Stimulated activated naive CD8-positive, alpha-beta T cell treated with anti-CD3 and anti-CD28 coated beads, Interleukin-15, Interleukin-2, amounts not matched to agents 100 ng/mL and 50 ng/mL, for 24 hours (primary cell): ENCODE measurements at regions not wholly inside any gene's neighbourhood (a gene's known extent, or its start where the extent isn't known, plus 50 kb on each side); places are given as distances from the start of the nearest gene placed in this dataset.

ENCODE experiments used
- H3K27ac Mint-ChIP-seq: one replicate; pipeline ENCODE4 v1.8.0; 2021; ENCODE audit warnings: mild to moderate bottlenecking, mixed read lengths
- H3K27me3 Mint-ChIP-seq: one replicate; pipeline ENCODE4 v1.8.0; 2021; ENCODE audit warnings: mixed read lengths
- H3K36me3 Mint-ChIP-seq: one replicate; pipeline ENCODE4 v1.8.0; 2021; ENCODE audit warnings: low read depth, mixed read lengths
- H3K4me1 Mint-ChIP-seq: one replicate; pipeline ENCODE4 v1.8.0; 2021; ENCODE audit warnings: low read depth, mixed read lengths
- H3K4me3 Mint-ChIP-seq: one replicate; pipeline ENCODE4 v1.8.0; 2021; ENCODE audit warnings: mild to moderate bottlenecking, mixed read lengths
- H3K9me3 Mint-ChIP-seq: one replicate; pipeline ENCODE4 v1.8.0; 2021; ENCODE audit warnings: mixed read lengths

GRCh38 chr4:30825008-30825770 lies 105.0 kb downstream of the PCDH7 start:
- Mint-ChIP-seq H3K4me3 (no peak overlapping the region), H3K36me3 (no peaks in the 10 kb centered on the region), H3K27me3 (no peaks in the 10 kb centered on the region), H3K9me3 (peaks cover 6% of the 10 kb centered on the region), H3K4me1 (no peaks in the 10 kb centered on the region), H3K27ac (no peak overlapping the region)

- Mint-ChIP-seq H3K4me1 (no peaks in the 10 kb centered on the region), H3K27me3 (no peaks in the 10 kb centered on the region), H3K9me3 (peaks cover 10% of the 10 kb centered on the region), H3K27ac (no peak overlapping the region), H3K4me3 (no peak overlapping the region), H3K36me3 (no peaks in the 10 kb centered on the region)
Measured at GRCh38 chr4:30828264-30828926, 108.2 kb downstream of the PCDH7 start.

GRCh38 chr4:30832639-30833038 lies 112.5 kb downstream of the PCDH7 start:
- no peaks in the 10 kb centered on the region for H3K4me1 Mint-ChIP-seq
- H3K4me3 Mint-ChIP-seq = no peak overlapping the region
- no peak overlapping the region for H3K27ac Mint-ChIP-seq
- peaks cover 7% of the 10 kb centered on the region for H3K9me3 Mint-ChIP-seq
- H3K36me3 Mint-ChIP-seq = no peaks in the 10 kb centered on the region
- no peaks in the 10 kb centered on the region for H3K27me3 Mint-ChIP-seq

- Mint-ChIP-seq H3K27ac (no peak overlapping the region), H3K36me3 (no peaks in the 10 kb centered on the region), H3K4me3 (no peak overlapping the region), H3K27me3 (no peaks in the 10 kb centered on the region), H3K4me1 (no peaks in the 10 kb centered on the region), H3K9me3 (peaks cover 7% of the 10 kb centered on the region)
Measured at GRCh38 chr4:30833206-30833605, 113.0 kb downstream of the PCDH7 start.

- no peak overlapping the region for H3K4me3 Mint-ChIP-seq
- H3K36me3 Mint-ChIP-seq = no peaks in the 10 kb centered on the region
- H3K4me1 Mint-ChIP-seq = no peaks in the 10 kb centered on the region
- no peaks in the 10 kb centered on the region for H3K27me3 Mint-ChIP-seq
- H3K9me3 Mint-ChIP-seq = peaks cover 7% of the 10 kb centered on the region
- no peak overlapping the region for H3K27ac Mint-ChIP-seq
Measured at GRCh38 chr4:30835044-30835443, 114.9 kb downstream of the PCDH7 start.

- H3K27me3 Mint-ChIP-seq = no peaks in the 10 kb centered on the region
- H3K36me3 Mint-ChIP-seq = no peaks in the 10 kb centered on the region
- no peak overlapping the region for H3K4me3 Mint-ChIP-seq
- H3K4me1 Mint-ChIP-seq = no peaks in the 10 kb centered on the region
- no peaks in the 10 kb centered on the region for H3K9me3 Mint-ChIP-seq
- no peak overlapping the region for H3K27ac Mint-ChIP-seq
Measured at GRCh38 chr4:30836231-30836630, 116.1 kb downstream of the PCDH7 start.

GRCh38 chr4:30837131-30837539 lies 117.0 kb downstream of the PCDH7 start:
- H3K27ac Mint-ChIP-seq = no peak overlapping the region
- H3K36me3 Mint-ChIP-seq = no peaks in the 10 kb centered on the region
- no peaks in the 10 kb centered on the region for H3K4me1 Mint-ChIP-seq
- no peaks in the 10 kb centered on the region for H3K27me3 Mint-ChIP-seq
- no peak overlapping the region for H3K4me3 Mint-ChIP-seq
- H3K9me3 Mint-ChIP-seq = no peaks in the 10 kb centered on the region

GRCh38 chr4:30837861-30838260 lies 117.7 kb downstream of the PCDH7 start:
- H3K27me3 Mint-ChIP-seq = no peaks in the 10 kb centered on the region
- no peak overlapping the region for H3K27ac Mint-ChIP-seq
- no peak overlapping the region for H3K4me3 Mint-ChIP-seq
- no peaks in the 10 kb centered on the region for H3K36me3 Mint-ChIP-seq
- no peaks in the 10 kb centered on the region for H3K9me3 Mint-ChIP-seq
- no peaks in the 10 kb centered on the region for H3K4me1 Mint-ChIP-seq

- Mint-ChIP-seq H3K27ac (no peak overlapping the region), H3K4me3 (no peak overlapping the region), H3K27me3 (no peaks in the 10 kb centered on the region), H3K36me3 (no peaks in the 10 kb centered on the region), H3K9me3 (no peaks in the 10 kb centered on the region), H3K4me1 (no peaks in the 10 kb centered on the region)
Measured at GRCh38 chr4:30838331-30838730, 118.2 kb downstream of the PCDH7 start.

- Mint-ChIP-seq H3K9me3 (no peaks in the 10 kb centered on the region), H3K4me3 (no peak overlapping the region)
Measured at GRCh38 chr4:30839583-30840520, 119.7 kb downstream of the PCDH7 start.

GRCh38 chr4:30840571-30840970 lies 120.4 kb downstream of the PCDH7 start:
- H3K4me1 Mint-ChIP-seq = no peaks in the 10 kb centered on the region
- H3K27ac Mint-ChIP-seq = no peak overlapping the region
- no peaks in the 10 kb centered on the region for H3K9me3 Mint-ChIP-seq
- H3K4me3 Mint-ChIP-seq = no peak overlapping the region
- no peaks in the 10 kb centered on the region for H3K27me3 Mint-ChIP-seq
- no peaks in the 10 kb centered on the region for H3K36me3 Mint-ChIP-seq

More at GRCh38 chr4:30839583-30840520, 119.7 kb downstream of the PCDH7 start:
- Mint-ChIP-seq H3K27ac (no peak overlapping the region), H3K36me3 (no peaks in the 10 kb centered on the region), H3K27me3 (no peaks in the 10 kb centered on the region), H3K4me1 (no peaks in the 10 kb centered on the region)

GRCh38 chr4:30842142-30842541 lies 122.0 kb downstream of the PCDH7 start:
- Mint-ChIP-seq H3K27ac (no peak overlapping the region), H3K4me3 (no peak overlapping the region), H3K27me3 (no peaks in the 10 kb centered on the region), H3K4me1 (no peaks in the 10 kb centered on the region), H3K36me3 (no peaks in the 10 kb centered on the region), H3K9me3 (no peaks in the 10 kb centered on the region)

- Mint-ChIP-seq H3K27me3 (no peaks in the 10 kb centered on the region), H3K9me3 (no peaks in the 10 kb centered on the region), H3K4me1 (no peaks in the 10 kb centered on the region), H3K4me3 (no peak overlapping the region), H3K27ac (no peak overlapping the region), H3K36me3 (no peaks in the 10 kb centered on the region)
Measured at GRCh38 chr4:30842689-30843088, 122.5 kb downstream of the PCDH7 start.

- H3K27me3 Mint-ChIP-seq = no peaks in the 10 kb centered on the region
- H3K36me3 Mint-ChIP-seq = no peaks in the 10 kb centered on the region
Measured at GRCh38 chr4:30844861-30845582, 124.9 kb downstream of the PCDH7 start.

More at GRCh38 chr4:30844861-30845582, 124.9 kb downstream of the PCDH7 start:
- no peak overlapping the region for H3K27ac Mint-ChIP-seq
- H3K9me3 Mint-ChIP-seq = peaks cover 5% of the 10 kb centered on the region
- H3K4me1 Mint-ChIP-seq = no peaks in the 10 kb centered on the region
- no peak overlapping the region for H3K4me3 Mint-ChIP-seq
